NCI-H1436 treated with DMSO at 0.1 percent for 48 hours (cell line): ENCODE measurements at regions not wholly inside any gene's neighbourhood (a gene's known extent, or its start where the extent isn't known, plus 50 kb on each side); places are given as distances from the start of the nearest gene placed in this dataset.
"Not testable (repeated sequence)": the region's sequence is repeated elsewhere in the genome, so short reads cannot be mapped to it uniquely, and the experiment has no call there.

Experiments
- DNase-seq: peaks from one replicate; lab custom pipeline; 2025; lab: John Stamatoyannopoulos, UW

- no peak for DNase-seq
Observed at GRCh38 chr5:101362067-101362466, 459.0 kb upstream of the ST8SIA4 start.

GRCh38 chr5:101346906-101347305 lies 443.8 kb upstream of the ST8SIA4 start:
- DNase-seq = no peak

DNA sequence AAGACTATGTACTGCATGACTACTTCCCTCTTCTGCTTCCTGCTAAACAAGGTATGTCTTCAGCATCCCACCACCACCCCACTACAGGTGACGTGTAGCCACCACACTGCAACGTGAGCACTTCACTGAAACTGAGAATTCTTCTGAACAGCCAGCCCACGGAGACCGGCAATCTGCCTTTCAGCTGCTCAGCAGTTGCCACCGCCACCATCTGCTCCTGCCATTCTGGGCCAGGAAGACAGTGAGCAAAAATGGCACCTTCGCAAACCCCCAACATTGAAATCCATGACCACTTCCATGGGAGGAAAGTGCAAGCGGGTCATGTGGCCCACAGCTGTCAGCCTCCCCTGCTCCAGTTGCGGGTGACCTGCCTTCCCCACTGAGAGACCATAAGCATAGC lies 443.4 kb upstream of the ST8SIA4 start:
- DNase-seq = no peak

- DNase-seq = no peak
Observed at GRCh38 chr5:101338226-101338625, 435.1 kb upstream of the ST8SIA4 start.

GRCh38 chr5:101327816-101328215 lies 424.7 kb upstream of the ST8SIA4 start:
- DNase-seq = no peak

DNA sequence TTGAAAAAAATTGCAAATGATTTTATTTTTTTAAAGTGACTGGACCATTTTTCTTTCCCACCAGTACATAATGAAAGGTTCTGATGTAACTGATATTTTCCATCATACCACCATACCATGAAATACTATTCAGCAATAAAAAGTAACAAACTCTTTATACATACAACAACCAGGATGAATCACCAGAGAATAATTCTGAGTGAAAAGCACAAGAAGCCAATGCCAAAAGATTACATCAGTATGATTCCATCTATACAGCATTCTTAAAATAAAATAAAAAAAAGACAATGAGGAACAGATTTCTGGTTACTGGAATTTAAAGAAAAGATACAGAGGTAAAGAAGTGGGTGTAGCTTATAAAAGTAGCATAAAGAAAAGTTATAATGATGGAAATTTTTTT lies 423.7 kb upstream of the ST8SIA4 start:
- DNase-seq = no peak

DNA sequence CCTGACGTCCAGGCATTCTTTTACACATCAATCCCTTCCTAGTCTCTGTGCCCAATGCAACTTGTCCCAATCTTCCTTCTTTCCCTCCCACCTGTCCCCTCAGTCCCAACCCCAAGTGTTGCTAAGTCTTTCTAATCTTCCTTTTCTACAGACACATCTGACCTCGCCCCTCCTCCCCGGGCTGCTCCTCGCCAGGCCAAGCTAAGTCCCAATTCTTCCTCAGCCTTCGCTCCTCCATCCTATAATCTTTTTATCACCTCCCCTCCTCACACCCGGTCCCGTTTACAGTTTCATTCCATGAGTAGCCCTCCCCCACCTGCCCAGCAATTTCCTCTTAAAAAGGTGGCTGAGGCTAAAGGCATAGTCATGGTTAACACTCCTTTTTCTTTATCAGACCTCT lies 413.3 kb upstream of the ST8SIA4 start:
- DNase-seq = not testable (repeated sequence)

GRCh38 chr5:101306391-101307137 lies 403.5 kb upstream of the ST8SIA4 start:
- DNase-seq = peak; percentile 67

GRCh38 chr5:101296477-101296876 lies 393.4 kb upstream of the ST8SIA4 start:
- no peak for DNase-seq

GRCh38 chr5:101292199-101292598 lies 389.1 kb upstream of the ST8SIA4 start:
- DNase-seq = no peak

- not testable (repeated sequence) for DNase-seq
Observed at GRCh38 chr5:101290761-101291160, 387.7 kb upstream of the ST8SIA4 start.

DNA sequence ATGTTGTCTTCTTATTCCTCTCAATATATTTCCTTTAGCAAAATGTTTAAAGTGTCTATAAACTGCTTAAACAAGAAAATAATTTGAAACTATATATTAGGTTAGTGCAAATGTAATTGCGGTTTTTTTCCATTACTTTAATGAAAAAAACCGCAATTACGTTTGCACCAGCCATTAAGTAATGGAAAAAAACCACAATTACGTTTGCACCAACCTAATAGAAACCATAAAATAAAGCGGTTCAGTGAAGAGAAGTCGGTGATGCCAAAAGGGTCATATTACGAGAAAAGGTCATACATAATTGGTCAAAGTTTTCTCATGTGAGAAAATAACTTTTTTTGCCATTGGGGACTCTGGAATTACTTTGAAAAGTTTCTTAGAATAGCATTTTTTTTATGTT lies 385.6 kb upstream of the ST8SIA4 start:
- DNase-seq = no peak

DNA sequence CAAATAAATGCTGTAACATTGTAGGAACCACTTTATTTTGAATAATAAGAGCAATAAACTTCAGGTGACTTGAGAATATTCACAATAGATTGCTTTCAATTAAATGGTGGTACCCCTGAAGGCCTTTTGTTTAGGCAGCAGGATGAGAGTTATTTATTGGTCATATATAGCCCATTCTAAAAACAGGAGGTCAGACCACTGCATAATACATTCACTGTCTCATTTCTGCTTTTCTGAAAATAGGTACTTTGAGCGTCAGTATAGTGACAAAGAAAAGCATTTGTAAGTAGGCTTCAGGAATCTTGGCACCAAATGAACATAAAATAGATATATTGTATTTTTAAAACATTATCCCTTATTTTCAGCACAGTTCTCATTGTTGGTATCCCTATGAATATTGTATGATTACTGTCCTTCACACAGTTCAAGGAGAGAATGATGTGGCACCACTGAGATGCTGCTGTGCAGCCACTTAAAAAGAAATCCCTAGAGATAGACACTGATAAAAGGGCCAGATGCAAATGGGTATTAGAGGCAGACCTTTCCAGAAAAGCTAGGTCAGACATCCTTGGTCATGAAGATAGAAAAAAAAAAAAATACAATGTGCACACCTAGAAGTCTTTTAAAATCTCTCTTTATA lies 381.8 kb upstream of the ST8SIA4 start:
- DNase-seq = no peak

- not testable (repeated sequence) for DNase-seq
Observed at GRCh38 chr5:101283938-101284337, 380.9 kb upstream of the ST8SIA4 start.

- no peak for DNase-seq
Observed at GRCh38 chr5:101278917-101279316, 375.8 kb upstream of the ST8SIA4 start.

- DNase-seq = no peak
Observed at GRCh38 chr5:101278011-101278687, 375.1 kb upstream of the ST8SIA4 start.

- DNase-seq = no peak
Observed at GRCh38 chr5:101271945-101272344, 368.9 kb upstream of the ST8SIA4 start.

DNA sequence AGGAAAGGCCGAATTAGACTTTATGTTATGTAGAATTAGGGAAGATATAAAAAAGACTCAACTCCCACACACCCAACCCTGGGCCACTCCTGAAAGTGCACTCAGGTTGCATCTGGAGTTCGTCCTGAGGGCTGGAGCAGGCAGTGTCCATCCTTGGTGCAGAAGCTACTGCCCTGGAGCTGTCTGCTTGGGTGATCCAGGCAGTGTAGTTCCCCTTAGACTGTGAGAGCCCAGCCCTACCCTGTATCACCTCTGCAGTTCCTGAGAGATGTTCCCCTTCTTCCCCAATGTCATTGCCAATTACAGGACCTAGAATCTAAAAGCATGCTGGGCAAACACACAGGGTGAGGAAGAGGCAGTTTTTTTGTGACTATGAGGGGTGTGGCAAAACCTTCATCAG lies 368.3 kb upstream of the ST8SIA4 start:
- no peak for DNase-seq

DNA sequence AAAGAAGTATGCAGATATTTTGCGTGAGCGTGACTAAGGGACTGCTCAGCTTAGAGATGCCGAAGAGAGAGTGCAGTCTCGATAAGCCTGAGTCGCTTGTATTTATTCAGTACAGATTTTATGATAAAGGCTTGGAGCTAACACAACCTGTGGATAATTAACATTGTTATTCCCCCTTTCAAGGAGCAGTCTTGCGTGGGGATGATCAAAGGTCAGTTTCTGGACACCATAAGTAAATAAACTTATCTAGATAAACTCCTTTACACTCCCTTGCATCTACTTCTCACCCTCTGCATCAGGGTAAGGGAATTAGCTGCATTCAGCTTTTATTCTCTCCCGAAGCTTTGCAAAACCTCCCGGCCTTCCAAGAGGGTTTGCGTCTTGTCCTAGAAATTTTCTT lies 357.8 kb upstream of the ST8SIA4 start:
- DNase-seq = no peak

- DNase-seq = no peak
Observed at GRCh38 chr5:101253096-101253495, 350.0 kb upstream of the ST8SIA4 start.

DNA sequence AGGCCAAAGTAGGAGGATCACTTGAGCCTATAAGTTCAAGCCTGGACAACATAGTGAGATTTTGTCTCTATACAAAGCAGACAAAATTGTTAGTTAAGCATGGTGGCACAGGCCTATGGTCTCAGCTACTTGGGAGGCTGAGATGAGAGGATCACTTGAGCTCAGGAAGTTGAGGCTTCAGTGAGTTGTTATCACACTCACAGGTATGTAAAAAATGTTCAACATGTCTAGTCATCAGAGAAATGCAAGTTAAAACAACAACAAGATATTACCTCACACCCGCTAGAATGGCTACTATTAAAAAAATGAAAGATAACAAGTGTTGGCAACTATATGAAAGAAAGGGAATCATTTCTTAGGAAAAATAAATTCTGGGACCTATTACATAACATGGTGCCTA lies 341.5 kb upstream of the ST8SIA4 start:
- DNase-seq = no peak

- no peak for DNase-seq
Observed at GRCh38 chr5:101212942-101213514, 309.9 kb upstream of the ST8SIA4 start.

GRCh38 chr5:101206534-101206933 lies 303.5 kb upstream of the ST8SIA4 start:
- no peak for DNase-seq
